HepG2 (cell line): ENCODE measurements at regions not wholly inside any gene's neighbourhood (a gene's known extent, or its start where the extent isn't known, plus 50 kb on each side); places are given as distances from the start of the nearest gene placed in this dataset.

ENCODE experiments used
- CBFB ChIP-seq: sonication (generic); formaldehyde crosslinking; IDR thresholded peaks from 2 replicates; pipeline ENCODE4 v1.4.0; 2020; ENCODE audit warnings: missing genetic modification reagents
- FOXK1 ChIP-seq: sonication (generic); formaldehyde crosslinking; IDR thresholded peaks from 2 replicates; pipeline ENCODE4 v1.4.0; 2020; ENCODE audit warnings: low read depth, missing genetic modification reagents, borderline replicate concordance
- GATAD2A ChIP-seq: IDR thresholded peaks from 2 replicates; pipeline ENCODE4 v1.6.1; 2016
- JUND ChIP-seq: sonication (generic); formaldehyde crosslinking; IDR thresholded peaks from 2 replicates; pipeline ENCODE4 v1.8.0; 2022; ENCODE audit warnings: mild to moderate bottlenecking, missing genetic modification reagents
- KAT8 ChIP-seq: IDR thresholded peaks from 2 replicates; pipeline ENCODE4 v1.6.1; 2016; ENCODE audit warnings: missing genetic modification reagents, missing compliant biosample characterization
- NCOA5 ChIP-seq: sonication (generic); formaldehyde crosslinking; IDR thresholded peaks from 2 replicates; pipeline ENCODE4 v1.4.0; 2020; ENCODE audit warnings: missing genetic modification reagents
- NFAT5 ChIP-seq: sonication (generic); formaldehyde crosslinking; IDR thresholded peaks from 2 replicates; pipeline ENCODE4 v1.4.0; 2020; ENCODE audit warnings: missing genetic modification reagents
- PLRG1 ChIP-seq: fragments of 450-650 bp; conservative IDR thresholded peaks from 2 replicates; pipeline ENCODE4 v1.6.1; 2016
- PRMT3 ChIP-seq: sonication (generic); formaldehyde crosslinking; IDR thresholded peaks from 2 replicates; pipeline ENCODE4 v1.8.1; 2022; ENCODE audit warnings: low read depth, mild to moderate bottlenecking, moderate library complexity, missing genetic modification reagents, borderline replicate concordance
- RFX1 ChIP-seq: fragments of 450-650 bp; IDR thresholded peaks from 2 replicates; pipeline ENCODE4 v1.6.1; 2017
- SAP130 ChIP-seq: IDR thresholded peaks from 2 replicates; pipeline ENCODE4 v1.6.1; 2016; ENCODE audit warnings: low read depth
- ZNF230 ChIP-seq: sonication (generic); formaldehyde crosslinking; IDR thresholded peaks from 2 replicates; pipeline ENCODE4 v1.4.0; 2020; ENCODE audit warnings: mild to moderate bottlenecking, missing genetic modification reagents
- ZNF317 ChIP-seq: sonication (generic); formaldehyde crosslinking; IDR thresholded peaks from 2 replicates; pipeline ENCODE4 v1.5.0; 2020; ENCODE audit warnings: mild to moderate bottlenecking, missing genetic modification reagents
- ZNF501 ChIP-seq: sonication (generic); formaldehyde crosslinking; IDR thresholded peaks from 2 replicates; pipeline ENCODE4 v1.5.1; 2020; ENCODE audit warnings: mild to moderate bottlenecking, moderate library complexity, missing genetic modification reagents
- ZNF549 ChIP-seq: sonication (generic); formaldehyde crosslinking; IDR thresholded peaks from 2 replicates; pipeline ENCODE4 v1.5.0; 2020; ENCODE audit warnings: missing genetic modification reagents
- ZNF660 ChIP-seq: sonication (generic); formaldehyde crosslinking; IDR thresholded peaks from 2 replicates; pipeline ENCODE4 v1.5.1; 2020; ENCODE audit warnings: mild to moderate bottlenecking, low read depth, missing genetic modification reagents, borderline replicate concordance
- ZNF775 ChIP-seq: sonication (generic); formaldehyde crosslinking; IDR thresholded peaks from 2 replicates; pipeline ENCODE4 v1.4.0; 2020; ENCODE audit warnings: missing genetic modification reagents, mild to moderate bottlenecking, moderate library complexity, borderline replicate concordance
- TF ChIP-seq, protein P1 (sequence below): IDR thresholded peaks from 2 replicates; pipeline ENCODE4 v1.6.1; 2016; ENCODE audit warnings: mild to moderate bottlenecking
- TF ChIP-seq, protein P2 (sequence below): sonication (generic); formaldehyde crosslinking; IDR thresholded peaks from 2 replicates; pipeline ENCODE4 v1.5.1; 2020; ENCODE audit warnings: mild to moderate bottlenecking, missing genetic modification reagents, borderline replicate concordance
- TF ChIP-seq, protein P3 (sequence below): sonication (generic); formaldehyde crosslinking; IDR thresholded peaks from 2 replicates; pipeline ENCODE4 v1.4.0; 2020; ENCODE audit warnings: missing genetic modification reagents

GRCh38 chr11:109109150-109109549 is 312.8 kb upstream of the C11orf87 start (continued):
- TF ChIP-seq, protein P1, sequence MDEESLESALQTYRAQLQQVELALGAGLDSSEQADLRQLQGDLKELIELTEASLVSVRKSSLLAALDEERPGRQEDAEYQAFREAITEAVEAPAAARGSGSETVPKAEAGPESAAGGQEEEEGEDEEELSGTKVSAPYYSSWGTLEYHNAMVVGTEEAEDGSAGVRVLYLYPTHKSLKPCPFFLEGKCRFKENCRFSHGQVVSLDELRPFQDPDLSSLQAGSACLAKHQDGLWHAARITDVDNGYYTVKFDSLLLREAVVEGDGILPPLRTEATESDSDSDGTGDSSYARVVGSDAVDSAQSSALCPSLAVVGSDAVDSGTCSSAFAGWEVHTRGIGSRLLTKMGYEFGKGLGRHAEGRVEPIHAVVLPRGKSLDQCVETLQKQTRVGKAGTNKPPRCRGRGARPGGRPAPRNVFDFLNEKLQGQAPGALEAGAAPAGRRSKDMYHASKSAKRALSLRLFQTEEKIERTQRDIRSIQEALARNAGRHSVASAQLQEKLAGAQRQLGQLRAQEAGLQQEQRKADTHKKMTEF (CRISPR knock-in tag): peak; percentile 69
- TF ChIP-seq ZNF501: no peak
- peak; percentile 58; the same call in 1 of the 2 replicates for TF ChIP-seq CBFB (CRISPR knock-in tag)
- TF ChIP-seq ZNF317: no peak
- no peak for TF ChIP-seq ZNF549
- TF ChIP-seq PLRG1: no peak
- TF ChIP-seq NCOA5 (CRISPR knock-in tag): no peak
- TF ChIP-seq RFX1: no peak
- no peak for TF ChIP-seq KAT8
- peak; percentile 63 for TF ChIP-seq GATAD2A (CRISPR knock-in tag)
- TF ChIP-seq, protein P2, sequence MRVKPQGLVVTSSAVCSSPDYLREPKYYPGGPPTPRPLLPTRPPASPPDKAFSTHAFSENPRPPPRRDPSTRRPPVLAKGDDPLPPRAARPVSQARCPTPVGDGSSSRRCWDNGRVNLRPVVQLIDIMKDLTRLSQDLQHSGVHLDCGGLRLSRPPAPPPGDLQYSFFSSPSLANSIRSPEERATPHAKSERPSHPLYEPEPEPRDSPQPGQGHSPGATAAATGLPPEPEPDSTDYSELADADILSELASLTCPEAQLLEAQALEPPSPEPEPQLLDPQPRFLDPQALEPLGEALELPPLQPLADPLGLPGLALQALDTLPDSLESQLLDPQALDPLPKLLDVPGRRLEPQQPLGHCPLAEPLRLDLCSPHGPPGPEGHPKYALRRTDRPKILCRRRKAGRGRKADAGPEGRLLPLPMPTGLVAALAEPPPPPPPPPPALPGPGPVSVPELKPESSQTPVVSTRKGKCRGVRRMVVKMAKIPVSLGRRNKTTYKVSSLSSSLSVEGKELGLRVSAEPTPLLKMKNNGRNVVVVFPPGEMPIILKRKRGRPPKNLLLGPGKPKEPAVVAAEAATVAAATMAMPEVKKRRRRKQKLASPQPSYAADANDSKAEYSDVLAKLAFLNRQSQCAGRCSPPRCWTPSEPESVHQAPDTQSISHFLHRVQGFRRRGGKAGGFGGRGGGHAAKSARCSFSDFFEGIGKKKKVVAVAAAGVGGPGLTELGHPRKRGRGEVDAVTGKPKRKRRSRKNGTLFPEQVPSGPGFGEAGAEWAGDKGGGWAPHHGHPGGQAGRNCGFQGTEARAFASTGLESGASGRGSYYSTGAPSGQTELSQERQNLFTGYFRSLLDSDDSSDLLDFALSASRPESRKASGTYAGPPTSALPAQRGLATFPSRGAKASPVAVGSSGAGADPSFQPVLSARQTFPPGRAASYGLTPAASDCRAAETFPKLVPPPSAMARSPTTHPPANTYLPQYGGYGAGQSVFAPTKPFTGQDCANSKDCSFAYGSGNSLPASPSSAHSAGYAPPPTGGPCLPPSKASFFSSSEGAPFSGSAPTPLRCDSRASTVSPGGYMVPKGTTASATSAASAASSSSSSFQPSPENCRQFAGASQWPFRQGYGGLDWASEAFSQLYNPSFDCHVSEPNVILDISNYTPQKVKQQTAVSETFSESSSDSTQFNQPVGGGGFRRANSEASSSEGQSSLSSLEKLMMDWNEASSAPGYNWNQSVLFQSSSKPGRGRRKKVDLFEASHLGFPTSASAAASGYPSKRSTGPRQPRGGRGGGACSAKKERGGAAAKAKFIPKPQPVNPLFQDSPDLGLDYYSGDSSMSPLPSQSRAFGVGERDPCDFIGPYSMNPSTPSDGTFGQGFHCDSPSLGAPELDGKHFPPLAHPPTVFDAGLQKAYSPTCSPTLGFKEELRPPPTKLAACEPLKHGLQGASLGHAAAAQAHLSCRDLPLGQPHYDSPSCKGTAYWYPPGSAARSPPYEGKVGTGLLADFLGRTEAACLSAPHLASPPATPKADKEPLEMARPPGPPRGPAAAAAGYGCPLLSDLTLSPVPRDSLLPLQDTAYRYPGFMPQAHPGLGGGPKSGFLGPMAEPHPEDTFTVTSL (CRISPR knock-in tag): peak; percentile 90; the same call in 1 of the 2 replicates
- TF ChIP-seq JUND: no peak
- no peak for TF ChIP-seq ZNF660 (CRISPR knock-in tag)
- TF ChIP-seq, protein P3, sequence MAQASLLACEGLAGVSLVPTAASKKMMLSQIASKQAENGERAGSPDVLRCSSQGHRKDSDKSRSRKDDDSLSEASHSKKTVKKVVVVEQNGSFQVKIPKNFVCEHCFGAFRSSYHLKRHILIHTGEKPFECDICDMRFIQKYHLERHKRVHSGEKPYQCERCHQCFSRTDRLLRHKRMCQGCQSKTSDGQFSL (CRISPR knock-in tag): no peak
- TF ChIP-seq ZNF775 (CRISPR knock-in tag): no peak
- no peak for TF ChIP-seq ZNF230 (CRISPR knock-in tag)
- no peak for TF ChIP-seq NFAT5 (CRISPR knock-in tag)
- TF ChIP-seq SAP130 (CRISPR knock-in tag): peak; percentile 30
- no peak for TF ChIP-seq PRMT3 (CRISPR knock-in tag)
- peak; percentile 55; the same call in 1 of the 2 replicates for TF ChIP-seq FOXK1
